Lower leg skin (tissue), 4 donors: ENCODE measurements at regions not wholly inside any gene's neighbourhood (a gene's known extent, or its start where the extent isn't known, plus 50 kb on each side); places are given as distances from the start of the nearest gene placed in this dataset.

Source experiments
- DNase-seq, 2 donors: peaks; one replicate each; pipeline ENCODE4 v3.0.0-alpha.2; 2019; ENCODE audit warnings: low spot score in 2 of 2
- H3K4me3 ChIP-seq: fragments of 200-600 bp; sonication (generic); 2 replicates; pipeline ENCODE4 v1.5.1; 2017; ENCODE audit warnings: mild to moderate bottlenecking, low read depth; ENCODE audit not compliant: poor library complexity, severe bottlenecking
- CTCF ChIP-seq, 3 donors: fragments of 450-650 bp; IDR thresholded peaks; one replicate each; pipeline ENCODE4 v1.5.1; 2016; ENCODE audit warnings: antibody characterized with exemption in 3 of 3, mild to moderate bottlenecking in 3 of 3, moderate library complexity in 2 of 3
- POLR2A ChIP-seq, 2 donors: fragments of 450-650 bp; IDR thresholded peaks; one replicate each; pipeline ENCODE4 v1.6.1; 2016 to 2017; ENCODE audit warnings: antibody characterized with exemption in 2 of 2, mild to moderate bottlenecking in 1 of 2, moderate library complexity in 1 of 2
- WGBS, 2 donors: methylation state at CpG; one replicate each; pipeline ENCODE4 v1.1.5; 2018; 5-methylcytosine and 5-hydroxymethylcytosine counted together
- intact Hi-C: fragments of 100-400 bp; cut with DNase I; formaldehyde crosslinking; loops from one replicate; pipeline ENCODE4 v1.15.0; 2023; ENCODE audit warnings: low total_unique reads

GRCh38 chr1:19591482-19592091, 52.5 kb upstream of the NBL1 start:
- intact Hi-C loops = no loop called here
- no peak for DNase-seq
- TF ChIP-seq POLR2A (IDR thresholded peaks at IDR 0.05) (no peak), CTCF (IDR thresholded peaks at IDR 0.05) (no peak)
- no peak overlapping the region for H3K4me3 ChIP-seq
- WGBS, 2 donors = 76 to 77% methylated on average over 5 of the region's 5 CpGs

- 94 to 100% methylated on average over 1 of the region's 1 CpG for WGBS, 2 donors
- DNase-seq = no peak
- no peak overlapping the region for H3K4me3 ChIP-seq
- TF ChIP-seq CTCF (IDR thresholded peaks at IDR 0.05) (no peak), POLR2A (IDR thresholded peaks at IDR 0.05) (no peak)
- intact Hi-C loops = no loop called here
Measured at GRCh38 chr1:19585507-19585906, 58.6 kb upstream of the NBL1 start.

GRCh38 chr1:19582318-19582717, 61.8 kb upstream of the NBL1 start:
- peak in 1 of 2 donors; percentile 88 for DNase-seq
- H3K4me3 ChIP-seq = no peak overlapping the region
- intact Hi-C loops = no loop called here
- WGBS, 2 donors = 41 to 52% methylated on average over 4 of the region's 4 CpGs
- no peak for TF ChIP-seq CTCF (IDR thresholded peaks at IDR 0.05)
- TF ChIP-seq POLR2A (IDR thresholded peaks at IDR 0.05) = no peak

- WGBS, 2 donors = 92 to 94% methylated on average over 7 of the region's 7 CpGs
- no peak overlapping the region for H3K4me3 ChIP-seq
- intact Hi-C loops = no loop called here
- no peak for TF ChIP-seq POLR2A (IDR thresholded peaks at IDR 0.05)
- no peak for TF ChIP-seq CTCF (IDR thresholded peaks at IDR 0.05)
- no peak for DNase-seq
Measured at GRCh38 chr1:19581381-19581780, 62.7 kb upstream of the NBL1 start.

GRCh38 chr1:19577561-19577960, 66.5 kb upstream of the NBL1 start:
- intact Hi-C loops = no loop called here
- TF ChIP-seq POLR2A (IDR thresholded peaks at IDR 0.05) = no peak
- TF ChIP-seq CTCF (IDR thresholded peaks at IDR 0.05) = no peak
- DNase-seq = no peak
- WGBS, 2 donors = 69 to 75% methylated on average over 3 of the region's 3 CpGs
- H3K4me3 ChIP-seq = no peak overlapping the region

- WGBS, 2 donors = 27 to 41% methylated on average over 5 of the region's 5 CpGs
- no peak overlapping the region for H3K4me3 ChIP-seq
- TF ChIP-seq POLR2A (IDR thresholded peaks at IDR 0.05) = no peak
- no peak for DNase-seq
- intact Hi-C loops = no loop called here
Measured at GRCh38 chr1:19577036-19577435, 67.1 kb upstream of the NBL1 start.
